ENCODE measurements at regions not wholly inside any gene's neighbourhood (a gene's known extent, or its start where the extent isn't known, plus 50 kb on each side); places are given as distances from the start of the nearest gene placed in this dataset.

DNA sequence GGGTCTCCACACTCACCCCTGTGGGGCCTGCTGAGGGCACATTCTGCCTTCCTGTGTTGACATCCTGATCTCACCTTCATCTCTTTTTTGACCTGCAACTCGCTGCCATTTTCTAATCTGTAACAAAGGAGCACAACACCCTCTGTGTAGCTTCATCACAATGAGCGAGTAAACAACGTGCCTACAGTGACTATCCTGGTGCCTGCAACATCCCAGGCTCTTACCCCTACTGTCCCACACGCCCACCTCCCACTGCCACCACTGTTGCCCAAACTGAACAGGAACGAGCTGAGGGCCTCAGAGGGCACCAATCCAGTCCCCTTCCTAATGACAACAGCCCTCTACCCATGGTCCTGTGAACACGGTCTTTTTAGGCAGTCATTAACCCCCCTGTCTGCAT, 102.2 kb upstream of the GJB6 start:
- no peak for DNase-seq
- H3K27ac Mint-ChIP-seq = no peak overlapping the region
- H3K4me3 ChIP-seq (ENCODE audit: control extremely low read depth in 1 of 5, extremely low read depth in 1 of 5, insufficient read depth in 1 of 5, low read depth in 2 of 5, low read length in 4 of 5) = no peak overlapping the region
- no peaks in the 10 kb centered on the region for H3K9me3 ChIP-seq (ENCODE audit: control extremely low read depth in 1 of 3, control insufficient read depth in 2 of 3, insufficient read depth in 1 of 3, low read length in 2 of 3)
- no peak for ATAC-seq (ENCODE audit: low read depth)
- ChIA-PET CTCF (no interaction called here), POLR2A (no interaction called here)
- no peak overlapping the region for H3K9ac ChIP-seq (ENCODE audit: low read length)
- H3K79me2 ChIP-seq (ENCODE audit: control insufficient read depth, insufficient read depth, low read length) = no peaks in the 10 kb centered on the region
- intact Hi-C loops (cut with micrococcal nuclease) = no loop called here
- no peaks in the 10 kb centered on the region for H3K4me1 Mint-ChIP-seq
- no peaks in the 10 kb centered on the region for H3K27me3 ChIP-seq (replicated peaks in 1 of 4; ENCODE audit: control extremely low read depth in 1 of 4, control insufficient read depth in 3 of 4, insufficient read depth in 4 of 4, low read length in 3 of 4)
- H3K27ac ChIP-seq (ENCODE audit: low read length in 2 of 2) = no peak overlapping the region
- no peaks in the 10 kb centered on the region for H4K20me1 ChIP-seq (ENCODE audit: control insufficient read depth, insufficient read depth, low read length, poor library complexity, severe bottlenecking)
- no peak overlapping the region for H3K4me2 ChIP-seq (replicated peaks; ENCODE audit: low read depth, low read length, poor library complexity, severe bottlenecking)
- TF ChIP-seq, protein P1, sequence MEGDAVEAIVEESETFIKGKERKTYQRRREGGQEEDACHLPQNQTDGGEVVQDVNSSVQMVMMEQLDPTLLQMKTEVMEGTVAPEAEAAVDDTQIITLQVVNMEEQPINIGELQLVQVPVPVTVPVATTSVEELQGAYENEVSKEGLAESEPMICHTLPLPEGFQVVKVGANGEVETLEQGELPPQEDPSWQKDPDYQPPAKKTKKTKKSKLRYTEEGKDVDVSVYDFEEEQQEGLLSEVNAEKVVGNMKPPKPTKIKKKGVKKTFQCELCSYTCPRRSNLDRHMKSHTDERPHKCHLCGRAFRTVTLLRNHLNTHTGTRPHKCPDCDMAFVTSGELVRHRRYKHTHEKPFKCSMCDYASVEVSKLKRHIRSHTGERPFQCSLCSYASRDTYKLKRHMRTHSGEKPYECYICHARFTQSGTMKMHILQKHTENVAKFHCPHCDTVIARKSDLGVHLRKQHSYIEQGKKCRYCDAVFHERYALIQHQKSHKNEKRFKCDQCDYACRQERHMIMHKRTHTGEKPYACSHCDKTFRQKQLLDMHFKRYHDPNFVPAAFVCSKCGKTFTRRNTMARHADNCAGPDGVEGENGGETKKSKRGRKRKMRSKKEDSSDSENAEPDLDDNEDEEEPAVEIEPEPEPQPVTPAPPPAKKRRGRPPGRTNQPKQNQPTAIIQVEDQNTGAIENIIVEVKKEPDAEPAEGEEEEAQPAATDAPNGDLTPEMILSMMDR (IDR thresholded peaks at IDR 0.05) = no peak
- H3K36me3 ChIP-seq (replicated peaks in 1 of 2; ENCODE audit: control extremely low read depth in 1 of 2, control insufficient read depth in 1 of 2, extremely low read depth in 1 of 2, insufficient read depth in 2 of 2, low read length in 1 of 2) = no peaks in the 10 kb centered on the region
- no peaks in the 10 kb centered on the region for H3K9me3 Mint-ChIP-seq (ENCODE audit: insufficient read depth)
- no peaks in the 10 kb centered on the region for H3K4me1 ChIP-seq (ENCODE audit: control insufficient read depth in 2 of 2, insufficient read depth in 2 of 2, low read length in 2 of 2)
- no peak overlapping the region for H3K4me3 Mint-ChIP-seq
- no peak overlapping the region for H2AFZ ChIP-seq (ENCODE audit: insufficient read depth, low read depth, low read length, poor library complexity, severe bottlenecking)
- WGBS (ENCODE audit: insufficient coverage) = 87% methylated on average over 6 of the region's 6 CpGs
- peaks cover 2% of the 10 kb centered on the region for H3K27me3 Mint-ChIP-seq

DNA sequence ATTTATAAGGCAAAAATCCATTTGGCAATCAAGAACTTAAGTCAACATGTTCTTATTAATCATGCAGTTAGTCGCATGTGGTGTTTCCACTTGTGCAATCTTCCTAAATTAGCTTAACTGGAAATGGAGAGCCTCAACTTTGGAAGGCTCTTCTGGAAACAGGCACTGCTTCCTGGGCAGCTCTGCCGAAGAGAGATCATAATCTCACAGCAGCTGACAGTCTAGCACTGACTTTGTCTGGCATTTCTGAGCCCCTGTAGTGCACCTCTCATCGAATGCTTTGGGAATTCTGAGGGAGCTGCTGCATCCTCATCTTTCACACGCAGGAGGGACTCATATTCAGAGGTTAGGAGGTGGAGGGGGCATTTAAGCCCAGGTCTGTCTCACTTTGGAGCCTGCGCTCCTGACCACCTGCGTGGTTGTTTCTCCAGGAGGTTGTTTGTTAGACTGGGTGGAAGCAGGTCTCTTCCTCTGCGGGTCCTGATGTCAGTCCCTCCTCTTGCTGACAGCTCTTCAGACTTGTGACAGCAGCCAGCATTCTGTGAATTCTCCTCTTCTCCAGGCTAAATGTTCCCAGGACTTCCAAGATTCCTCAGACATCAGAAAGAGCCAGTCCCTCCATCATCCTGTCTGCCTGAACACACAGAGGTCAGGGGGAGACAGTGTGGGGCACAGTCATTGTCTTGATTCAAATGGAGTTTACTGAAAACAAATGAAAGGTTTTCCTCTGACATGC, 100.4 kb upstream of the GJB6 start:
- H3K4me3 Mint-ChIP-seq = no peak overlapping the region
- DNase-seq (no peak), ATAC-seq (ENCODE audit: low read depth) (no peak)
- no peaks in the 10 kb centered on the region for H3K4me1 Mint-ChIP-seq
- peaks cover 5% of the 10 kb centered on the region for H3K27me3 Mint-ChIP-seq
- CTCF ChIA-PET = no interaction called here
- H3K27ac Mint-ChIP-seq = no peak overlapping the region
- no peaks in the 10 kb centered on the region for H3K79me2 ChIP-seq (ENCODE audit: control insufficient read depth, insufficient read depth, low read length)
- intact Hi-C loops (cut with micrococcal nuclease) = no loop called here
- TF ChIP-seq EZH2 (IDR thresholded peaks at IDR 0.05; ENCODE audit: borderline replicate concordance, insufficient read depth, low read depth, low read length, poor library complexity, severe bottlenecking) = no peak
- TF ChIP-seq, protein P1 (IDR thresholded peaks at IDR 0.05) = no peak
- 77% methylated on average over 7 of the region's 7 CpGs for WGBS (ENCODE audit: insufficient coverage)
- no peak overlapping the region for H3K4me3 ChIP-seq (ENCODE audit: control extremely low read depth in 1 of 5, extremely low read depth in 1 of 5, insufficient read depth in 1 of 5, low read depth in 2 of 5, low read length in 4 of 5)
- H3K9ac ChIP-seq (ENCODE audit: low read length) = no peak overlapping the region
- no peak overlapping the region for H2AFZ ChIP-seq (ENCODE audit: insufficient read depth, low read depth, low read length, poor library complexity, severe bottlenecking)
- no peaks in the 10 kb centered on the region for H3K9me3 Mint-ChIP-seq (ENCODE audit: insufficient read depth)
- H3K27ac ChIP-seq (ENCODE audit: low read length in 2 of 2) = no peak overlapping the region
- H3K9me3 ChIP-seq (ENCODE audit: control extremely low read depth in 1 of 3, control insufficient read depth in 2 of 3, insufficient read depth in 1 of 3, low read length in 2 of 3) = no peaks in the 10 kb centered on the region
- no peaks in the 10 kb centered on the region for H3K36me3 ChIP-seq (replicated peaks in 1 of 2; ENCODE audit: control extremely low read depth in 1 of 2, control insufficient read depth in 1 of 2, extremely low read depth in 1 of 2, insufficient read depth in 2 of 2, low read length in 1 of 2)
- no peaks in the 10 kb centered on the region for H3K4me1 ChIP-seq (ENCODE audit: control insufficient read depth in 2 of 2, insufficient read depth in 2 of 2, low read length in 2 of 2)
- POLR2A ChIA-PET = no interaction called here
- H3K27me3 ChIP-seq (replicated peaks in 1 of 4; ENCODE audit: control extremely low read depth in 1 of 4, control insufficient read depth in 3 of 4, insufficient read depth in 4 of 4, low read length in 3 of 4) = no peaks in the 10 kb centered on the region
- H4K20me1 ChIP-seq (ENCODE audit: control insufficient read depth, insufficient read depth, low read length, poor library complexity, severe bottlenecking) = no peaks in the 10 kb centered on the region
- H3K4me2 ChIP-seq (replicated peaks; ENCODE audit: low read depth, low read length, poor library complexity, severe bottlenecking) = no peak overlapping the region
